MM.1S (cell line): ENCODE measurements at regions not wholly inside any gene's neighbourhood (a gene's known extent, or its start where the extent isn't known, plus 50 kb on each side); places are given as distances from the start of the nearest gene placed in this dataset.

Experiments
- DNase-seq: peaks from one replicate; pipeline ENCODE4 v3.0.0-alpha.2; 2015
- H2AFZ ChIP-seq: fragments of 300-600 bp; sonication (generic); 2 replicates; pipeline ENCODE4 v1.6.0; 2016; ENCODE audit warnings: antibody characterized with exemption, low read length
- H3F3A ChIP-seq: fragments of 300-600 bp; sonication (generic); 2 replicates; pipeline ENCODE4 v1.6.1; 2016; ENCODE audit warnings: mild to moderate bottlenecking, antibody characterized with exemption, low read length, moderate library complexity, mixed read lengths; ENCODE audit not compliant: insufficient read depth
- H3K27ac ChIP-seq: fragments of 300-600 bp; sonication (generic); 2 replicates; pipeline ENCODE4 v1.5.1; 2016; ENCODE audit warnings: mild to moderate bottlenecking, low read length
- H3K27me3 ChIP-seq: fragments of 300-600 bp; sonication (generic); replicated peaks from 2 replicates; pipeline ENCODE4 v1.6.0; 2016; ENCODE audit warnings: low read length; ENCODE audit not compliant: insufficient read depth
- H3K36me3 ChIP-seq: fragments of 300-600 bp; sonication (generic); replicated peaks from 2 replicates; pipeline ENCODE4 v1.6.1; 2016; ENCODE audit warnings: mild to moderate bottlenecking, low read length, mixed read lengths; ENCODE audit not compliant: insufficient read depth
- H3K4me1 ChIP-seq: fragments of 300-600 bp; sonication (generic); 2 replicates; pipeline ENCODE4 v1.6.1; 2016; ENCODE audit warnings: low read length, mixed read lengths
- H3K4me2 ChIP-seq: fragments of 300-600 bp; sonication (generic); 2 replicates; pipeline ENCODE4 v1.6.0; 2016; ENCODE audit warnings: low read depth, low read length
- H3K4me3 ChIP-seq: fragments of 300-600 bp; sonication (generic); 2 replicates; pipeline ENCODE4 v1.5.1; 2016; ENCODE audit warnings: low read length, mixed read lengths
- H3K79me2 ChIP-seq: fragments of 300-600 bp; sonication (generic); 2 replicates; pipeline ENCODE4 v1.6.1; 2016; ENCODE audit warnings: mixed run types, low read length, mixed read lengths
- H3K9ac ChIP-seq: fragments of 300-600 bp; sonication (generic); 2 replicates; pipeline ENCODE4 v1.6.1; 2016; ENCODE audit warnings: low read length, mixed read lengths
- H3K9me2 ChIP-seq: fragments of 300-600 bp; sonication (generic); replicated peaks from 2 replicates; pipeline ENCODE4 v1.6.1; 2016; ENCODE audit warnings: mild to moderate bottlenecking, low read length, mixed read lengths; ENCODE audit not compliant: insufficient read depth
- H3K9me3 ChIP-seq: fragments of 300-600 bp; sonication (generic); replicated peaks from 2 replicates; pipeline ENCODE4 v1.6.1; 2016; ENCODE audit warnings: mild to moderate bottlenecking, low read length, mixed read lengths; ENCODE audit not compliant: insufficient read depth
- H4K20me1 ChIP-seq: fragments of 300-600 bp; sonication (generic); 2 replicates; pipeline ENCODE4 v1.6.1; 2016; ENCODE audit warnings: mild to moderate bottlenecking, low read length, moderate library complexity, mixed read lengths; ENCODE audit not compliant: insufficient read depth
- CTCF ChIP-seq: fragments of 300-600 bp; sonication (generic); IDR thresholded peaks from 2 replicates; pipeline ENCODE4 v1.5.1; 2016; ENCODE audit warnings: antibody characterized with exemption, low read length, mixed read lengths
- EZH2 ChIP-seq: fragments of 300-600 bp; sonication (generic); optimal IDR thresholded peaks from 2 replicates; pipeline ENCODE3; 2017; ENCODE audit warnings: low read depth, mild to moderate bottlenecking, antibody characterized with exemption, low read length, mixed read lengths
- EZH2phosphoT487 ChIP-seq: fragments of 300-600 bp; sonication (generic); IDR thresholded peaks from 2 replicates; pipeline ENCODE4 v1.6.1; 2018; ENCODE audit warnings: antibody characterized with exemption, low read length

- Histone ChIP-seq H3K4me1 (no peaks in the 10 kb centered on the region), H3K9ac (no peak overlapping the region), H3K9me3 (no peaks in the 10 kb centered on the region), H4K20me1 (no peaks in the 10 kb centered on the region), H3K27ac (no peak overlapping the region), H3K9me2 (no peaks in the 10 kb centered on the region), H3K27me3 (no peaks in the 10 kb centered on the region), H3K4me2 (no peak overlapping the region), H3F3A (no peaks in the 10 kb centered on the region), H2AFZ (no peak overlapping the region), H3K4me3 (no peak overlapping the region), H3K79me2 (no peaks in the 10 kb centered on the region), H3K36me3 (no peaks in the 10 kb centered on the region)
- DNase-seq, result no peak
- TF ChIP-seq CTCF, result no peak
- TF ChIP-seq EZH2, result no peak
- no peak for TF ChIP-seq EZH2phosphoT487
Measured at GRCh38 chr20:20972490-20972889, 133.7 kb downstream of the LINC00237 start.

GRCh38 chr20:20971810-20972209, 134.3 kb downstream of the LINC00237 start:
- Histone ChIP-seq H3K9me2 (no peaks in the 10 kb centered on the region), H3K4me2 (no peak overlapping the region), H3F3A (no peaks in the 10 kb centered on the region), H3K9ac (no peak overlapping the region), H3K36me3 (no peaks in the 10 kb centered on the region), H3K4me3 (no peak overlapping the region), H3K9me3 (no peaks in the 10 kb centered on the region), H2AFZ (no peak overlapping the region), H4K20me1 (no peaks in the 10 kb centered on the region), H3K27ac (no peak overlapping the region), H3K27me3 (no peaks in the 10 kb centered on the region), H3K4me1 (no peaks in the 10 kb centered on the region), H3K79me2 (no peaks in the 10 kb centered on the region)
- DNase-seq, result no peak
- TF ChIP-seq CTCF (no peak), EZH2phosphoT487 (no peak), EZH2 (no peak)

GRCh38 chr20:20970841-20971240, 135.3 kb downstream of the LINC00237 start:
- H3K4me2 ChIP-seq, result no peak overlapping the region

More at GRCh38 chr20:20970841-20971240, 135.3 kb downstream of the LINC00237 start:
- no peak for DNase-seq
- no peaks in the 10 kb centered on the region for H4K20me1 ChIP-seq
- H3K36me3 ChIP-seq, result no peaks in the 10 kb centered on the region
- TF ChIP-seq EZH2 (no peak), CTCF (no peak), EZH2phosphoT487 (no peak)
- H3F3A ChIP-seq, result no peaks in the 10 kb centered on the region
- no peak overlapping the region for H3K27ac ChIP-seq
- no peak overlapping the region for H2AFZ ChIP-seq
- H3K4me3 ChIP-seq, result no peak overlapping the region
- H3K4me1 ChIP-seq, result no peaks in the 10 kb centered on the region
- H3K9ac ChIP-seq, result no peak overlapping the region
- no peaks in the 10 kb centered on the region for H3K9me2 ChIP-seq
- no peaks in the 10 kb centered on the region for H3K9me3 ChIP-seq
- H3K79me2 ChIP-seq, result no peaks in the 10 kb centered on the region
- H3K27me3 ChIP-seq, result no peaks in the 10 kb centered on the region
